CD14-positive monocyte (primary cell): ENCODE measurements at regions not wholly inside any gene's neighbourhood (a gene's known extent, or its start where the extent isn't known, plus 50 kb on each side); places are given as distances from the start of the nearest gene placed in this dataset.

Experiments
- DNase-seq, 3 donors: peaks; one replicate each; pipeline ENCODE4 v3.0.0-alpha.2; 2011 to 2022
- H2AFZ ChIP-seq: 2 replicates; pipeline ENCODE4 v1.6.0; 2012; ENCODE audit warnings: mild to moderate bottlenecking, low read depth, low read length, inconsistent platforms; ENCODE audit not compliant: insufficient read depth, poor library complexity, severe bottlenecking
- H3K27ac ChIP-seq, 2 donors: 1 replicate in 1 of 2; 2 replicates in 1 of 2; pipeline ENCODE4 v1.5.1; 2012 to 2013; ENCODE audit warnings: low read length in 2 of 2, control low read depth in 1 of 2, inconsistent platforms in 1 of 2, low read depth in 1 of 2, mild to moderate bottlenecking in 1 of 2
- H3K27me3 ChIP-seq, 2 donors: one replicate each; pipeline versions ENCODE4 v1.6.0 to v1.6.1; 2011 to 2013; ENCODE audit warnings: low read length in 2 of 2; ENCODE audit not compliant: control insufficient read depth in 2 of 2, insufficient read depth in 2 of 2
- H3K36me3 ChIP-seq, 2 donors: replicated peaks in 1 of 2; 1 replicate in 1 of 2; 2 replicates in 1 of 2; pipeline versions ENCODE4 v1.5.1 to v1.6.1; 2012 to 2013; ENCODE audit warnings: low read length in 2 of 2, control low read depth in 1 of 2, inconsistent platforms in 1 of 2, mild to moderate bottlenecking in 1 of 2; ENCODE audit not compliant: insufficient read depth in 2 of 2, control insufficient read depth in 1 of 2
- H3K4me1 ChIP-seq, 2 donors: 1 replicate in 1 of 2; 2 replicates in 1 of 2; pipeline versions ENCODE4 v1.5.1 to v1.6.1; 2012 to 2013; ENCODE audit warnings: low read length in 2 of 2, control low read depth in 1 of 2, inconsistent platforms in 1 of 2, mild to moderate bottlenecking in 1 of 2, moderate library complexity in 1 of 2; ENCODE audit not compliant: insufficient read depth in 2 of 2, control insufficient read depth in 1 of 2
- H3K4me2 ChIP-seq: replicated peaks from 2 replicates; pipeline ENCODE3; 2012; ENCODE audit warnings: low read length, moderate library complexity, mild to moderate bottlenecking; ENCODE audit not compliant: poor library complexity, severe bottlenecking; ENCODE audit errors: extremely low read depth
- H3K4me3 ChIP-seq, 3 experiments: fragments of 200-600 bp in 1 of 3; sonication (generic) in 1 of 3; replicated peaks in 1 of 3; 1 replicate in 2 of 3; 2 replicates in 1 of 3; pipeline ENCODE4 v1.5.1; 2011 to 2013; ENCODE audit warnings: low read length in 3 of 3, mild to moderate bottlenecking in 3 of 3, control low read depth in 2 of 3, low read depth in 2 of 3, inconsistent platforms in 1 of 3, moderate library complexity in 1 of 3
- H3K79me2 ChIP-seq: 2 replicates; pipeline ENCODE4 v1.6.0; 2012; ENCODE audit warnings: mild to moderate bottlenecking, control low read depth, inconsistent platforms, low read length, moderate library complexity; ENCODE audit not compliant: insufficient read depth
- H3K9ac ChIP-seq: 2 replicates; pipeline ENCODE4 v1.6.0; 2017; ENCODE audit warnings: low read length, mild to moderate bottlenecking; ENCODE audit not compliant: insufficient read depth, poor library complexity, severe bottlenecking
- H3K9me3 ChIP-seq, 2 donors: replicated peaks in 1 of 2; 1 replicate in 1 of 2; 2 replicates in 1 of 2; pipeline versions ENCODE4 v1.5.1 to v1.6.1; 2012 to 2013; ENCODE audit warnings: low read length in 2 of 2, control low read depth in 1 of 2; ENCODE audit not compliant: control insufficient read depth in 1 of 2, insufficient read depth in 1 of 2
- H4K20me1 ChIP-seq: 2 replicates; pipeline ENCODE4 v1.6.0; 2012; ENCODE audit warnings: mild to moderate bottlenecking, low read length, control low read depth, moderate library complexity; ENCODE audit not compliant: insufficient read depth
- H3K27ac Mint-ChIP-seq, 7 donors: one replicate each; pipeline ENCODE4 v1.8.0; 2020; ENCODE audit warnings: mild to moderate bottlenecking in 7 of 7, mixed read lengths in 7 of 7, moderate library complexity in 6 of 7, inconsistent platforms in 2 of 7
- H3K27me3 Mint-ChIP-seq, 3 donors: one replicate each; pipeline ENCODE4 v1.8.0; 2021 to 2022; ENCODE audit warnings: low read depth in 3 of 3, mild to moderate bottlenecking in 3 of 3, mixed read lengths in 3 of 3, moderate library complexity in 3 of 3, inconsistent platforms in 1 of 3
- H3K36me3 Mint-ChIP-seq, 2 donors: one replicate each; pipeline ENCODE4 v1.8.0; 2020; ENCODE audit warnings: mixed read lengths in 2 of 2, inconsistent platforms in 1 of 2, mild to moderate bottlenecking in 1 of 2
- H3K4me1 Mint-ChIP-seq: one replicate; pipeline ENCODE4 v1.8.0; 2020; ENCODE audit warnings: mild to moderate bottlenecking, mixed read lengths
- H3K4me3 Mint-ChIP-seq, 2 donors: one replicate each; pipeline ENCODE4 v1.8.0; 2020; ENCODE audit warnings: mild to moderate bottlenecking in 2 of 2, mixed read lengths in 2 of 2, moderate library complexity in 1 of 2
- H3K9me3 Mint-ChIP-seq, 7 donors: one replicate each; pipeline ENCODE4 v1.8.0; 2020 to 2022; ENCODE audit warnings: mixed read lengths in 7 of 7, mild to moderate bottlenecking in 6 of 7, moderate library complexity in 6 of 7, inconsistent platforms in 2 of 7
- CTCF ChIP-seq: fragments of 200-600 bp; IDR thresholded peaks from one replicate; pipeline ENCODE4 v1.8.0; 2022; ENCODE audit warnings: antibody characterized with exemption, mild to moderate bottlenecking
- WGBS: methylation state at CpG from one replicate; pipeline ENCODE4 v1.1.5; 2013; ENCODE audit warnings: missing lambda C conversion rate; ENCODE audit not compliant: insufficient coverage; 5-methylcytosine and 5-hydroxymethylcytosine counted together
- intact Hi-C, 2 donors: fragments of 100-400 bp; cut with micrococcal nuclease; formaldehyde crosslinking; loops; one replicate each; pipeline versions ENCODE4 v1.15.0 to v1.15.1; 2023

GRCh38 chr7:46396481-46396880, 475.4 kb upstream of the IGFBP3 start:
- no peak for DNase-seq
- H3K27me3 ChIP-seq, result no peaks in the 10 kb centered on the region
- no peaks in the 10 kb centered on the region for H3K36me3 ChIP-seq
- no peaks in the 10 kb centered on the region for H3K4me1 ChIP-seq
- H3K36me3 Mint-ChIP-seq, result no peaks in the 10 kb centered on the region
- no peak overlapping the region for H3K4me3 Mint-ChIP-seq
- no peaks in the 10 kb centered on the region for H4K20me1 ChIP-seq
- no peak overlapping the region for H3K9ac ChIP-seq
- no peak overlapping the region for H3K4me3 ChIP-seq
- TF ChIP-seq CTCF, result no peak
- no peak overlapping the region for H3K27ac ChIP-seq
- peaks cover 6 to 10% of the 10 kb centered on the region in 2 donors for H3K9me3 ChIP-seq
- intact Hi-C loops, result no loop called here
- peaks cover 0 to 15% (median 2%) of the 10 kb centered on the region in 7 donors for H3K9me3 Mint-ChIP-seq
- WGBS, result 87% methylated on average over 7 of the region's 7 CpGs
- H3K27me3 Mint-ChIP-seq, result peaks cover 0 to 2% (median 0%) of the 10 kb centered on the region in 3 donors
- no peak overlapping the region for H3K27ac Mint-ChIP-seq
- no peaks in the 10 kb centered on the region for H3K4me1 Mint-ChIP-seq
- no peak overlapping the region for H3K4me2 ChIP-seq
- H3K79me2 ChIP-seq, result no peaks in the 10 kb centered on the region
- H2AFZ ChIP-seq, result no peak overlapping the region

- Mint-ChIP-seq H3K27ac (no peak overlapping the region), H3K4me3 (no peak overlapping the region), H3K36me3 (no peaks in the 10 kb centered on the region), H3K9me3 (peaks cover 0 to 17% (median 4%) of the 10 kb centered on the region in 7 donors), H3K4me1 (no peaks in the 10 kb centered on the region), H3K27me3 (peaks cover 0 to 2% (median 0%) of the 10 kb centered on the region in 3 donors)
- no peak for DNase-seq
- no peak overlapping the region for H3K4me3 ChIP-seq
- no peaks in the 10 kb centered on the region for H3K4me1 ChIP-seq
- H3K79me2 ChIP-seq, result no peaks in the 10 kb centered on the region
- no peaks in the 10 kb centered on the region for H3K36me3 ChIP-seq
- H3K27me3 ChIP-seq, result no peaks in the 10 kb centered on the region
- H3K9ac ChIP-seq, result no peak overlapping the region
- no peak for TF ChIP-seq CTCF
- no peaks in the 10 kb centered on the region for H4K20me1 ChIP-seq
- 100% methylated on average over 1 of the region's 3 CpGs for WGBS
- H3K27ac ChIP-seq, result no peak overlapping the region
- H3K4me2 ChIP-seq, result no peak overlapping the region
- peaks cover 7 to 15% of the 10 kb centered on the region in 2 donors for H3K9me3 ChIP-seq
- H2AFZ ChIP-seq, result no peak overlapping the region
- intact Hi-C loops, result no loop called here
Observed at GRCh38 chr7:46393142-46393541, 472.1 kb upstream of the IGFBP3 start.
